ENCODE measurements at regions not wholly inside any gene's neighbourhood (a gene's known extent, or its start where the extent isn't known, plus 50 kb on each side); places are given as distances from the start of the nearest gene placed in this dataset.

DNA sequence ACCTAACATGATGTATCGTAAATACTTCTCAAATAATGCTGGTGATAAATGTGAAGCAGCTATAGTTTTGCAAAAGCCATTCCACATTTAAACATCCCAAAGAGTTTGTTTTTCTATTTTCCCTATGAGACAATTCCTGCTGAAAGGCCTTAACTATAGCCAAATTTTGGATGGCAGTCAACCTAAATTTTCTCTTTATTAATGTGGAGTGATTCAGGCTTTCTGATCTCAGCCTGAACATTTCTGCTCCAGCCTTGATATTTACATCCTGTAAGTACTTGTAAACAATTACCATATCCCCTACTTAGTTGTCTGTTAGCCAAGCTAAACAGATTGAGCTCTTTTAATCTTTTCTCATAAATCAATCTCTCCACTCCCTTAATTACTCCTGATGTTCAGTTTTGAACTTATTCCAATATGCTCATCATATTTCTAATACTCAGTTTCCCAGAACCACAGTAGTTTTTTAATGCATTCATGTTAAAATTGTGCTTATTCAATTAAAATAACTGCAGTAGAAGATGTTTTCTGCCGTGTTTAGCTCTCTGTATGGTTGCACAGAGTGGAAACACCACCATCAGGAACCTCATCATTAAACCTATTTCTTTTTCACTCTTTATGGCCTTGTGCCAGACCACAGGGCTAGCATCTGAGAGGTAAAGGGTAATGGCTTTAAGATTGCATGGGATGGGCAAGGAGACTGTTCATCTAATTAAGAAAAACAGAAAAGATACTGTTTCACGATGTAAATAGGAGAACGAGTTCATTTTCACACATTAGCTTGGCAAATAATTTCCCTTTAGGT is 1235.2 kb upstream of the SLC10A2 start:
- no peaks in the 10 kb centered on the region for H3K36me3 ChIP-seq
- no peak overlapping the region for H3K27ac ChIP-seq
- H3K4me3 ChIP-seq: no peak overlapping the region
- no peaks in the 10 kb centered on the region for H3K9me3 ChIP-seq
- H3K27me3 ChIP-seq: no peaks in the 10 kb centered on the region
- H3K4me1 ChIP-seq: no peaks in the 10 kb centered on the region
- intact Hi-C loops (cut with DNase I; ENCODE audit: low total_unique reads): no loop called here
- TF ChIP-seq CTCF (IDR thresholded peaks at IDR 0.05): no peak
- TF ChIP-seq POLR2A (IDR thresholded peaks at IDR 0.05): no peak
- DNase-seq: no peak

DNA sequence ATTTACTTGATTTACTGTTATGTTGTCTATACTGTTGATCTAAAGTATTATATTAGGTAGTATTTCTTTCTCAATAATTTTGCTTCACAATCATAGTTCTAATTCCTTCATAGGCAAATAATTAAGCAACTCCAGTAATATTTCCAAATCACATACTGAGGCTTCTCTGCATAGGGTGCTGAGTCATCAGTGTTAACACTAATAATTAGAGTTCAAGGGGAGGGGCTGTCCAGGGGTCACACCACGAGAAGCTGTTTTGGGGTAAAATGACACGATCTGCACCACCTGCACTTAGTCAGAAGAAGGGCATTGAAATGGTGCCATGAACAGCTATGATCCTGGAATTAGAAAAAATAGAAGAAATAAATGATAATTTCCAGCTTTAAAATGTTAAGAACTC is 1230.9 kb upstream of the SLC10A2 start:
- intact Hi-C loops (cut with DNase I; ENCODE audit: low total_unique reads): no loop called here
- no peak for TF ChIP-seq CTCF (IDR thresholded peaks at IDR 0.05)
- TF ChIP-seq POLR2A (IDR thresholded peaks at IDR 0.05): no peak
- Histone ChIP-seq H3K9me3 (no peaks in the 10 kb centered on the region), H3K27me3 (no peaks in the 10 kb centered on the region), H3K27ac (no peak overlapping the region), H3K36me3 (no peaks in the 10 kb centered on the region), H3K4me3 (no peak overlapping the region), H3K4me1 (no peaks in the 10 kb centered on the region)
- DNase-seq: no peak

DNA sequence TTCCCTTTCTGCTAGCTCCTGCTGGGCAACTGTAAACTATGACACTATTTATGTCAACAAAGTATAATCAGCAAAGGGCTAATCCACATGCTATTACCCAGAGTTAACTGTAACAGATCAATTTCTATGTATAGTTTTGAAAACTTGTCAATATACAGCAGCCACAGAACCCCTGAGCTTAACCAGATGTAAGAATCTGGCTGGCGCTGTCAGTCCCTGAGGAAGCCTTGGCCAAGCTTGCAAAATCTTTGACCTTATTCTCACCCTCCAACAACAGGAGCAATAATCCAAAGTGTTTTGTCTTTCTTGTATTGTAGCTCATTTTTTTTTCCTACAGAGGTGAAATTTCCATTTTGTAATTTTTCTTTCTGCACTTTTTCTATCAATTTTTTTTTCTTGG is 1230.1 kb upstream of the SLC10A2 start:
- intact Hi-C loops (cut with DNase I; ENCODE audit: low total_unique reads): no loop called here
- H3K27me3 ChIP-seq: no peaks in the 10 kb centered on the region
- no peak overlapping the region for H3K27ac ChIP-seq
- H3K36me3 ChIP-seq: no peaks in the 10 kb centered on the region
- TF ChIP-seq POLR2A (IDR thresholded peaks at IDR 0.05) (no peak), CTCF (IDR thresholded peaks at IDR 0.05) (no peak)
- no peaks in the 10 kb centered on the region for H3K9me3 ChIP-seq
- DNase-seq: no peak
- no peaks in the 10 kb centered on the region for H3K4me1 ChIP-seq
- no peak overlapping the region for H3K4me3 ChIP-seq

- Histone ChIP-seq H3K27me3 (no peaks in the 10 kb centered on the region), H3K27ac (no peak overlapping the region), H3K4me3 (no peak overlapping the region), H3K4me1 (no peaks in the 10 kb centered on the region), H3K9me3 (no peaks in the 10 kb centered on the region), H3K36me3 (no peaks in the 10 kb centered on the region)
- no peak for DNase-seq
- TF ChIP-seq POLR2A (IDR thresholded peaks at IDR 0.05): no peak
- TF ChIP-seq CTCF (IDR thresholded peaks at IDR 0.05): no peak
- intact Hi-C loops (cut with DNase I; ENCODE audit: low total_unique reads): no loop called here
Observed at GRCh38 chr13:104295537-104295936, 1229.3 kb upstream of the SLC10A2 start.

DNA sequence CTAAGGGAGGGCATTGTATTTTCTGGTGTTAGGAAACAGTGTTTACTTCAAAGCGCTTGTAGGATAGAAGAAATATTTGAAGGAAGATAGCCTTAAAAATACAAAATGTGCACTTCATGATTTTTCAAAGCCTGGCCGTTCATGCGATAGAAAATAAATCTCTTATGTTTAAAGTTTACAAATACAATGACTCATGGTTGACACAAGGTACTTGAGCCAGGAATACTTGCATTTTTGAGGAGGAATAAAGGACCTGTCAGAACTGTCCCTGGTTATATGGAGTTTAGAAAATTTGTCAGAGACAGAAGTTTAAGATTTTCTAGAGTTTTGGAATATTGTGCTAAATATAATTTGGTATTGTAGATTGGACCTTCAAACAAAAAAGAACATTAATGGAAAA is 1223.2 kb upstream of the SLC10A2 start:
- TF ChIP-seq CTCF (IDR thresholded peaks at IDR 0.05): no peak
- TF ChIP-seq POLR2A (IDR thresholded peaks at IDR 0.05): no peak
- intact Hi-C loops (cut with DNase I; ENCODE audit: low total_unique reads): no loop called here
- Histone ChIP-seq H3K36me3 (no peaks in the 10 kb centered on the region), H3K4me1 (no peaks in the 10 kb centered on the region), H3K9me3 (no peaks in the 10 kb centered on the region), H3K4me3 (no peak overlapping the region), H3K27me3 (no peaks in the 10 kb centered on the region), H3K27ac (no peak overlapping the region)
- DNase-seq: no peak
